ENCODE measurements at regions not wholly inside any gene's neighbourhood (a gene's known extent, or its start where the extent isn't known, plus 50 kb on each side); places are given as distances from the start of the nearest gene placed in this dataset.

DNA sequence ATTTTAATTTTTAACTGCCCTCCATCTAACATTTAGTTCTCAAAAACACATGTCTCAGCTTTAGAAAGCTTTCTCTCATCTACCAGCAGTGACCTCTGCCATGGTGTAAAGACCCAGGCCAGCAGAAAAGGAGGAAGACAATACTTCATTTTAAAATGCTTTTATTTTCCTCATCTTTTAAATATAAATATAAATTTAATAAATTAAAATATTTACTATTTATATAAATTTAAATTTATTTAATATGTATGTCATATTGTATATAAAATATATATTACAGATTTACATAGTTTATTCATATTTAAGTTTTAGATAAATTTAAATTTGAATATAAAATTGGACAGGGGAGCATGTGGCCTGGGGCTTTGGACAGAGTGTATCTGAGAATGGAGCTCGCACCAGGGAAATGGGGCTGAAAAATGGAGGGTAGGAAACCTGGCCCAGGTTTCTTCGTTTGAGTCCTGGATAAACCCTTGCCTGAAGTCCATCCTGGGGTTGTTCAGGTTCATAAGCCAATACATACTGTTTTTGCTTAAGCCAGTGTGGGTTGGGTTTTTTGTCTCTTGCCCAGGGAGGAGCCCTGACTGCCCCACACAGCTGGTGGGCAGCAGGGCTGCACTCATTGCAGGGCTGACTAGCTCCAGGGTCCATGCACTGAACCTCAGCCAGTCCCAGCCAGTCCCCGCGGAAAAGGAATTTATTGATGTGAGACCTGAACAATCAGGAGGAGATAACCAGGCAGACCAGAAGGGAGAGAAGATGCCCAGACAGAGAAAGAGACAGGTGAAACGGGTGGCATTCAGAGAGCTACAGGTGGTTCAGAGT lies 77.3 kb upstream of the LAPTM4A start:
- Histone ChIP-seq H3K56ac (replicated peaks; ENCODE audit: insufficient read length, low read depth, low read length) (no peak overlapping the region), H3K79me2 (ENCODE audit: control insufficient read depth in 1 of 2, insufficient read depth in 2 of 2, low read length in 2 of 2) (no peaks in the 10 kb centered on the region), H3K4me2 (ENCODE audit: insufficient read depth in 1 of 2, low read depth in 2 of 2, low read length in 2 of 2) (no peak overlapping the region), H2BK5ac (ENCODE audit: low read depth, low read length) (no peak overlapping the region), H2BK12ac (ENCODE audit: low read depth, low read length) (no peak overlapping the region), H4K20me1 (replicated peaks in 1 of 2; ENCODE audit: control insufficient read depth in 1 of 2, insufficient read depth in 2 of 2, low read length in 2 of 2) (no peaks in the 10 kb centered on the region), H3K23me2 (ENCODE audit: low read depth, low read length) (no peaks in the 10 kb centered on the region), H2BK15ac (ENCODE audit: low read length) (no peak overlapping the region), H3K18ac (ENCODE audit: extremely low read depth, low read length) (no peak overlapping the region), H3K79me1 (ENCODE audit: low read depth, low read length) (no peaks in the 10 kb centered on the region), H3K27ac (ENCODE audit: low read depth, low read length) (no peak overlapping the region), H2BK120ac (replicated peaks; ENCODE audit: low read depth, low read length) (no peak overlapping the region), H3K27me3 (replicated peaks in 1 of 4; ENCODE audit: control insufficient read depth in 3 of 4, extremely low read depth in 1 of 4, insufficient read depth in 3 of 4, low read length in 3 of 4) (no peaks in the 10 kb centered on the region), H2BK20ac (ENCODE audit: low read length) (no peak overlapping the region), H3K4me3 (ENCODE audit: extremely low read depth in 1 of 4, insufficient read depth in 2 of 4, low read depth in 3 of 4, low read length in 4 of 4) (no peak overlapping the region), H3K14ac (ENCODE audit: insufficient read length) (no peak overlapping the region), H2AFZ (ENCODE audit: low read length) (no peak overlapping the region), H3K9ac (replicated peaks in 1 of 4; ENCODE audit: extremely low read depth in 1 of 4, low read depth in 3 of 4, low read length in 3 of 4) (no peak overlapping the region), H4K8ac (ENCODE audit: extremely low read depth, insufficient read depth, low read length) (no peak overlapping the region), H3K4ac (replicated peaks; ENCODE audit: insufficient read length, low read depth, low read length) (no peak overlapping the region), H4K91ac (replicated peaks; ENCODE audit: insufficient read length, low read length) (no peak overlapping the region), H3K9me3 (ENCODE audit: insufficient read depth in 2 of 2, low read depth in 1 of 2, low read length in 1 of 2) (no peaks in the 10 kb centered on the region), H3K4me1 (replicated peaks in 1 of 4; ENCODE audit: control insufficient read depth in 3 of 4, insufficient read depth in 4 of 4, low read length in 3 of 4) (no peaks in the 10 kb centered on the region), H3K23ac (ENCODE audit: insufficient read length) (no peak overlapping the region), H2AK5ac (ENCODE audit: low read depth, low read length) (no peak overlapping the region), H4K5ac (ENCODE audit: insufficient read length, low read depth, low read length) (no peak overlapping the region), H3K36me3 (ENCODE audit: control insufficient read depth in 2 of 4, insufficient read depth in 4 of 4, low read length in 3 of 4) (no peaks in the 10 kb centered on the region)
- DNase-seq (ENCODE audit: low read depth in 1 of 2, low spot score in 2 of 2) (no peak), FAIRE-seq (no peak)
- 92% methylated on average over 5 of the region's 5 CpGs; no CpG with 5 or more reads in 1 of the 2 experiments for WGBS, 2 experiments (ENCODE audit: extremely low coverage in 1 of 2, insufficient coverage in 1 of 2, insufficient read length in 1 of 2, insufficient replicate concordance in 2 of 2, low coverage in 1 of 2, low lambda C conversion rate in 2 of 2, missing lambda C conversion rate in 1 of 2)
- ChIA-PET CTCF (ENCODE audit: partially characterized antibody) (interaction anchor here (0.7 to 2.8 kb wide), 6 partner anchors 11 to 85 kb away, joined by 3 to 8 read pairs (median 4); no protein-coding TSS in a partner anchor), POLR2A (ENCODE audit: partially characterized antibody) (interaction anchor here (1.1 kb wide), 1 partner anchor 10 kb away, joined by 3 read pairs; no protein-coding TSS in a partner anchor)
- TF ChIP-seq BCL11A (IDR thresholded peaks at IDR 0.05; ENCODE audit: low read depth in 2 of 2, low read length in 2 of 2) (no peak), KDM1A (IDR thresholded peaks at IDR 0.05; ENCODE audit: borderline replicate concordance, low read length) (no peak), CEBPB (IDR thresholded peaks at IDR 0.05; ENCODE audit: low read depth, low read length) (no peak), SAP30 (IDR thresholded peaks at IDR 0.05; ENCODE audit: insufficient read depth, insufficient replicate concordance, low read length) (no peak), TAF1 (IDR thresholded peaks at IDR 0.05; ENCODE audit: low read depth, low read length) (no peak), EGR1 (IDR thresholded peaks at IDR 0.05; ENCODE audit: borderline replicate concordance, low read depth, low read length) (no peak), TCF12 (IDR thresholded peaks at IDR 0.05; ENCODE audit: low read depth, low read length) (no peak), RBBP5 (IDR thresholded peaks at IDR 0.05; ENCODE audit: borderline replicate concordance, low read depth, low read length) (no peak), SIX5 (IDR thresholded peaks at IDR 0.05; ENCODE audit: low read depth, low read length) (no peak), SUZ12 (IDR thresholded peaks at IDR 0.05; ENCODE audit: low read length) (no peak)
- TF ChIP-seq, protein P1, sequence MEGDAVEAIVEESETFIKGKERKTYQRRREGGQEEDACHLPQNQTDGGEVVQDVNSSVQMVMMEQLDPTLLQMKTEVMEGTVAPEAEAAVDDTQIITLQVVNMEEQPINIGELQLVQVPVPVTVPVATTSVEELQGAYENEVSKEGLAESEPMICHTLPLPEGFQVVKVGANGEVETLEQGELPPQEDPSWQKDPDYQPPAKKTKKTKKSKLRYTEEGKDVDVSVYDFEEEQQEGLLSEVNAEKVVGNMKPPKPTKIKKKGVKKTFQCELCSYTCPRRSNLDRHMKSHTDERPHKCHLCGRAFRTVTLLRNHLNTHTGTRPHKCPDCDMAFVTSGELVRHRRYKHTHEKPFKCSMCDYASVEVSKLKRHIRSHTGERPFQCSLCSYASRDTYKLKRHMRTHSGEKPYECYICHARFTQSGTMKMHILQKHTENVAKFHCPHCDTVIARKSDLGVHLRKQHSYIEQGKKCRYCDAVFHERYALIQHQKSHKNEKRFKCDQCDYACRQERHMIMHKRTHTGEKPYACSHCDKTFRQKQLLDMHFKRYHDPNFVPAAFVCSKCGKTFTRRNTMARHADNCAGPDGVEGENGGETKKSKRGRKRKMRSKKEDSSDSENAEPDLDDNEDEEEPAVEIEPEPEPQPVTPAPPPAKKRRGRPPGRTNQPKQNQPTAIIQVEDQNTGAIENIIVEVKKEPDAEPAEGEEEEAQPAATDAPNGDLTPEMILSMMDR (IDR thresholded peaks at IDR 0.05; ENCODE audit: control extremely low read depth in 1 of 3, insufficient read depth in 1 of 3, low read depth in 1 of 3, low read length in 3 of 3), result no peak
